T-helper 9 cell (primary cell): ENCODE measurements at regions not wholly inside any gene's neighbourhood (a gene's known extent, or its start where the extent isn't known, plus 50 kb on each side); places are given as distances from the start of the nearest gene placed in this dataset.

ENCODE experiments used
- DNase-seq: peaks from one replicate; pipeline ENCODE4 v3.0.0-alpha.2; 2020

DNA sequence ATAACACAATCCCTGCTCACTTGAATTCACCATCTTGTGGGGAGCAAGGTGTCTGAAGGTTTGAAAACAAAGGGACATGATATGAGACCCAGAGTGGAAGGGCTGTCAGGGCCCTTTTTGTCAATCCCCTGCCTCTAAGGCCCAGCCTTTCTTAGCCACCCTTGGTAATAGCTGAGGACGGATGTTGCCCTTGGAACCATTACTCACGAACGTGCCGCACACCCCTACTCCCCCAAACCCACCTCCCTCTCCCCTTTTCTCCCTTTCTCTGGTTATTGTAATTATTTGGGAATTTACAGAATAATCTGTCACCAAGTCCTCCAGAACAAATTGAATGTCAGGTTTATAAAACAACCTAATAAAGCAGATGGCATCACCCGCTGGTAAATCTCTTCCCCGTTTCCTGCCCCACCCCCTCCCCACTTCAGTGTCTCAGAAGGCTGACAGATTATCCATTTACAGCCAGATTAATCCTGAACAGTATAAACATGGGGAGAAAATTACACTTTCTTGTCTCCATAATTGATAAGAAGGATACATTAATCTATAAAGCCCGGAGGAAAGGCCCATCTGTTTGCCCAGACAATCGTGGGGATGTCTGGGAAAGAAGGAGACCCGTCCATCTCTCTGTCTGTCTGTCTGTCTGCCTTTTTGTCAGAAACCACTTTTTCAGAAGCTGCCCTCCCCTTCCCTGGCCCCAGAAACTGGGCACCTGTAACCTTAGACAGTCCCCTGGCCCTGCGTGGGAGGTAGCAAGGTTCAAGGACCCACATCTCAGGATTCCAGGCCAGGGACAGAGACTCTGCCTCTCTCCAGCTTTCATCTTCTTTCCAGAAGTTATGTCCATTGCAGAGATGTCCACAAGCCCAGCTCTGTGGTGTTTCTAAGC lies 60.6 kb upstream of the CD34 start:
- no peak for DNase-seq

DNA sequence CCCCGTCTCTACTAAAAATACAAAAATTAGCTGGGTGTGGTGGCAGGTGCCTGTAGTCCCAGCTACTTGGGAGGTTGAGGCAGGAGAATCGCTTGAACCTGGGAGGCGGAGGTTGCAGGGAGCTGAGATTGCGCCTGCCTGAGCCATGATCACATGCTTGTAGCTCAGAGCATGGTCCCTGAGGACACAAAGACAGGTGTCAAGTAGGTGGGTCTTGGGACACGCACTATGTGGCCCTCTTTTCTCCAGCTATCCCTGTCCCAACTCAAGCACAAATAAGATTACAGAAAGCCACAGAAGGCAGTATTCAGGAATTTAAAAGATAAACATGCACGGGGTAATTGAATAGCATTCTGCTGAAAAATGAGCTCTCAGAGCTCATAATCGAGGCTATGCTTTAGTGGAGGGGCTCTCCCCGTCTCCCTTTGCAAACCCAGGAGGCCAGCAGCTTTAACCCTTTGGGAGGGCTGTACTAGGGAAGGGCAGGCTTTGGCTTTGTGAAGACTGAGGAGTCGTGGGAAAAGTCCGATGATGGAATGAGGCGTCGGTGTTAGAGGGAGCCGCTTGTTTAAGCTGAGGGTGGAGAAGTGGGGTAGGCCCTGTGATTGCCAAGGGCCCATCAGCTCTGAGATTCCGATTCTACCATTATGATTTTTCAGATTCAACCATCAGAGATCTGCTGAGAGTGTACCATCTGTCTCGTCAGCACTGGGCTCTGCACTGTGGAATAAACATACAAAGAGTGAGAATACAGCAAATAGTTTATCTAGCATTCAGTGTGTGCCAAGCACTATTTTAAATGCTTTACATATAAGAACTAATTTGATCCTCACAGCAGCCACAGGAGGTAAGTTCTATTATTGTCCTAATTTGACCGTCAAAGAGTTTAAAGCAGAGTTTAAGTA lies 59.7 kb upstream of the CD34 start:
- DNase-seq: no peak

DNA sequence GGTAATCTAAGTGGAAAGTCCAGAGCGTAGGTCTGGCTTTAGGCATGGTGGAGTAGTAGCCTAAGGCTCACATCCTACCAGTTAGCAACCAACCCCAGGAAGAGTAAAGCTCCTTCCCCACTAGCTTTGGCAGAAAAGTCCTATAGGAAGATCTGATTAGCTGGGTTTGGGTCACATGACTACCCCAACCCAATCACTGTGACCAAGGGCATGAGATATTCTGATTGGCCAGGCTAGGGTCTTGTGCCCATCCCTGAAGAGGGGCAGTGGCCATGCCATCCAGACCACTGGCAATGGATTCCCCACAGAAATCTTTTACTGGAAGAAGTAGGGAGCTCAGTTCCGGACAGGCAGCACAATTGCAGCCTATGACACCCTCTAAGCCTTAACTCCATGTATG lies 58.6 kb upstream of the CD34 start:
- DNase-seq: no peak

DNA sequence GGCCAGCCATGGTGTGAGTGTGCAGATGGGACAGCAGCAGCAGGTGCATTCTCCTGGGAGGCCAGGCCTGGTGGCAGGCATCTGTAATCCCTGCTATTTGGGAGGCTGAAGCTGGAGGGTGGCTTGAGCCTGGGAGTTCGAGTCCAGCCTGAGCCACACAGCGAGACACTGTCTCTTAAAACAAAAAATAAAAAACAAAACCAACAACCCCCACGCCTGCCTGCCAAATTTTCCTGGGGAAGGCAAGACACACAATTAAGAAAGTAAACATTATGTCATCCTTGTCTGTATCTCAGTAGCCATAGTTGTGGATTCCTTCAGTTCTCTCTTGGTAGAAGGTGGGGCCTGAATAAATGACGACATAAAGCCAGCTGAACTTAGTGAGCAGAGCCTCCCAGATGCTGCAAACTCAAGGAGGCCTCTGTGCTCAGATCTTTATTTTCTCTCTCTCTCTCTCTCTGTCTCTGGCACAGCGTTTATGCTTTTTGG lies 57.6 kb upstream of the CD34 start:
- DNase-seq: no peak

DNA sequence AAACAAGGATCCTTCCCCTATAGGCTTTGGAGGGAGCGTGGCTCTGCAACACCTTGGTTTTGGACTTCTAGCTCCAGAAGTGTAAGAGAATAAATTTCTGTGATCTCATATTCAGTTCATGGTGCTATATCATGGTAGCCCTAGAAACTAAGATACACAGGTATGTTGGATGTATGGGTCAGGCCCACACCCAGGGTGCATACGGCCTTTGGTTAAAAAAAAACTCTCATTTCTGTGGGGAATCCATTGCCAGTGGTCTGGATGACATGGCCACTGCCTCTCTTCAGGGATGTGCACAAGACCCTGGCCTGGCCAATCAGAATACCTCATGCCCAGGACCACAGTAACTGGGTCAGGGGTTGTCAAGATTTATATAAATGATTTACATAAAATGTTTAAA lies 56.8 kb upstream of the CD34 start:
- no peak for DNase-seq

DNA sequence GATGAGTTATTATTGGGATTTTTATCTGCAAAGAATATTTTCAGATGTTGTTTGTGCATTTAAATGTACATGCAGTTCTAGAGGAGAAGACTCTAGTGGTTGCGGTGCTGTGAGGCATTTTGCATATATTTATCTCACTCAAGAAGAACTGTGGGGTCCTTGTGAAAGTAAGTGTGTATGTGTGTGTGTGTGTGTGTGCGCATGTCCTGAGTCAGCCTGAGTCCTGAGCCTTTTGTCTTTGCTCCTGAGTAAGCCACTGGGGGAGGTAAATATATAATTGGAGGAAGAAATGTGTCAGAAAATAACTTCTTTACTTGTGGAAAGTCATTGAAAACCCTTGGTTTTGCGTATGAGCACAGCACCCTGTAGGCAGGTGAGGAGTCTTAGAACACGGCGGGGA lies 55.6 kb upstream of the CD34 start:
- no peak for DNase-seq

DNA sequence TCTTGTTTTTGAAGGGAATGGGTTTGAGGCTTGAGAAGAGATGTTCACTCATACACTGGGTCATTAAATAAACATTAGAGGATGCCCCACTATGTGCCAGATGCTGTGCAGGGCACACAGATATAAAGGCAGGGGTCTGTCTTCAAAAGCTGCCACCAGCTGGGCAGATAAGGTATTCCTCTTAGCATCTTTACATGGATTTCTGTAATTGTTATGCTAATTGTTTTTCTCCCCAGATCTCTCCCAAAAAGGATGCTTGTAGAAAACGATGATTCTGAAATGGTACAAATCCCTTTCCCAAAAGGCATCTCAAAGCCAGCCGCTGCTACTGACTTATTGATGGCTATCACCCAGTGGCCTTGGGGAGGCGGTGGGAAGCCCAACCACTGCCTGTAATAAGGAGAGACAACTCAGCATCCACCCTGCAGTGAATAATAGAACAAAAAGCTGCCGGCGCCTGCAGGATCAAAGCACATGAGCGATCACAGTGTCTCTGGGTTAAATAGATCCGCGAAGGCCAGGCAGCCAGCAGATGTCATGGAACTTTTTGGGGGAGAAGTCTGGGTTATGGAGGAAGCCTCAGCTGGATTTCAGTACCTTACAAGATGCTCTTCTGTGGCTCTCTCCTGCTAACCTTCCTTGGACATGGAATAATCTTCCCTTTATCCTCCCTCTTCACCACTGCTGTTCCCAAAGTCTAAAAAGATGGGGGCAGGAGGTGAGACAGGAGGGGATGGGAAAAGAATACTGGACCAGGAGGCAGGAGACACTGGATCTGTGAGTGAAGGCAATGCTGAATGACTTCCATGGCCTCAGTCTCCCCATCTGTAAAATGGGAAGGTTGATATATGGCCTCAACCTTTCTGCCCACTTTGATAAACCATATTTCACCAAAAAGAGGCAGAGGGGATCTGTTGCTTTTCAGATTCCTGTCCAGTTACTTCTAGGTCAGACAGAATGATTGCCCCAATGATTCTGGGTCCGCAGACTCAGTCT lies 54.8 kb upstream of the CD34 start:
- DNase-seq: no peak

DNA sequence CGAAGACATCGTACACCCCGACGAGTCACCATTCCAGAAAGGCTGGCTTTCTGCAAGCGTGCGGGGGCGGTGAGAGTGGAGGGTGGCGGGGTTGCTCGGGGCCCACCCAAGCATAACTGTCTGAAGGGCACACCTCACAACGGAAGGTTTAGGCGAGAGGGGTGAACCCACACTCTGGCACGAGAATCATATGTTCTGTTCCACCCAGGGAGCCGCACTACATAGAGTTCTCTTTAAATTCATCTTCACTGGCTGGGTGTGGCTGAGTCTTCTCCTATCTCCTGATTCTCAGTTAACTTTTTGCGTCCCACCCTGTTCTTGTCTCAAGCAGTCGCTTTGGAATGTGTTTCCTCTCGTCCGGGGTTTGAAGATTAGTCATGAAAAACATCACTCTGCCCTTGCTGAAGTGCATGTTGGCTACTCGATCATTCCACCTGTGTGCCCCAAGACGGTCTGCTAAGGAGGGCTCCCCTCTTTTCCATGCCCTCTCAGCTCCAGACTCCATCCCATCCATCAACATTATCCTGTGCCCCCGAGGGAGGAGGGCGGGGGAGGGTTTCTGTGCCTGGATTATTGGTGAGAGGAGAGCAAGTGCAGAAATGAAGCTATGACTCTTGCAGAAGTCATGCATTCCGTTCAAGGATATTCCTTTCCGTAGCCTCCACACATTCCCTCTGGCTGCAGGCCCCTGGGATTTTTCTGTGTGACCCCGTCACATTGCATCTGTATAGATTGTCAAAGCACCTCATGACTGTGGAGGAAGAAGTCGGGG lies 53.5 kb upstream of the CD34 start:
- DNase-seq: no peak

DNA sequence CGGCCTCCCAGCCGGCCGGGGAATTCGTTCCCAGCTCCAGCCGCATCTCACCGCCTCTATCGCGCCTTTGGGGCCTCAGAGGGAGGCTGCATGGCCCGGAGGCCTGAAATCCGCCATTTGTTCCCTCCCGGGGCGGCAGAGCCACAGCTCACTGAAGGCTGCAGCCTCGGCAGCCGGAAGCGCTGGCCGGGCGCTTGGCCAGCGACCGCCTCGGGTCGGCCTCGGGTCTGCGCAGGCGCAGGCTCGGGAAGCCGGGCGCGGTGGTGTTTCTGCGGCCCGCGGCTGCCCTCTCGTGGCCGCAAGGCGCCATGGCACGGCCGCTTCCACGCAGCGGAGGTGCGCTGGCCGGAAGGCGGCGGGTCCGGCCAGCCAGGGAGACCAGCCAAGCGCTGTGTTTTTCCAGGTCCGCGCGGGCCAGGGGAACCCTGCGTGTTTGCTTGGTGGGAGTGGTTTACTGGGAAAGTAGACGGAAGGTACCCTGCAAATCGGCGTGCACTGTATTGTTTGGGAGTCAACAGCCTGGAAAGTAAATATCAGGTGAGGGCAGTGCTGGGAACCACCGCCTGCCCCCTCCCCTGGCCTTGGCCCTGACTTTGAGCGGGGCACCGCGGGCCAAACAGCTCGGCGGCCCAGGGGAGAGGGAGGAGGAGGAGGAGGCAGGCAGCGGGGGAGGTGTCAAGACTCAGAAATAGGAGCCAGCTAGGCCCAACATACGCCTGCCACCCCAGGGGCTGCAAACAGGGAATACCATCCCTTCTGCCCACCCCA lies 52.7 kb upstream of the CD34 start:
- DNase-seq: peak; percentile 77

DNA sequence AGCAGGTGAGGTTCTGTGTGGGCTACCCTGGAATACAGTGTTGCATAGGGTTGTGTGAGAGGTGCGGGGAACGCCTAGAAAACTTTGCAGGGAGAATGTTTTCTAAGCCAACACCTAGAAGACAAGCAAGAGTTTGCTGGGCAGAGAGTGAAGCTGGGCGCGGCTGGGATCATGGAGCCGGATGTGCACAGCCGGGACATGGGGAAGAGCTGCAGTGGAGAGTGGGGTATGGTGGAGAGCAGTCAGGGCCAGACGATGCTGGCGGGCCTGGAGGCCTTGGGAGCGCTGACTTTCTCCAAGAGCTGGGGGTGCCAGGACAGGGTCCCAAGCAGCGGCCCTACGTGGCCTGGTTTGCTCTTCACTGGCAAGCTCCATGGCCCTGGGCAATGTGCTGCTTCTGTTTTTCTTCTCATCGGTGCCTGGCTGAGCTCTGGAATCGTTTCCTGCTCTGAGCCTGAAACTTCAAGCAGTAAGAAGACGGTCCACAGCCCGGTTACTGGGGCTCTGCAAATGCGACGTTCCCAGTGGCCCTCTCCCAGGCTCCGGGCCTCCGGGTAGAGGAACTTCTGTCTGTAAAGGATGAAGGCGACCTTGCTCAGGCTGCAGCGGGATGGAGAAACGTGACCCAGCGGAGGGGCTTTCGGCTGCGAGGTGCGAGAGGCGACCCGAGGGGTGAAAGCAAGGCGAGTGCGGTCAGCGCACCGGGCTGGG lies 51.9 kb upstream of the CD34 start:
- DNase-seq: no peak
